Panc1 (cell line): ENCODE measurements at regions not wholly inside any gene's neighbourhood (a gene's known extent, or its start where the extent isn't known, plus 50 kb on each side); places are given as distances from the start of the nearest gene placed in this dataset.

Experiments used
- CTCF ChIP-seq: fragments of 450-650 bp; IDR thresholded peaks from 2 replicates; pipeline ENCODE4 v1.5.1; 2017; ENCODE audit warnings: mild to moderate bottlenecking
- REST ChIP-seq, 2 experiments: IDR thresholded peaks; 2 replicates each; pipeline ENCODE4 v1.6.1; 2011 to 2012; ENCODE audit warnings: low read depth in 2 of 2, control low read depth in 1 of 2, low read length in 1 of 2, mild to moderate bottlenecking in 1 of 2, moderate library complexity in 1 of 2; ENCODE audit not compliant: insufficient read depth in 1 of 2
- TCF7L2 ChIP-seq: IDR thresholded peaks from 2 replicates; pipeline ENCODE4 v1.6.1; 2011; ENCODE audit warnings: mild to moderate bottlenecking, low read depth, low read length, inconsistent platforms

- TF ChIP-seq CTCF (no peak), REST (IDR thresholded peaks at IDR 0.05; ENCODE audit: insufficient read depth in 1 of 2, low read depth in 2 of 2, low read length in 1 of 2) (no peak), TCF7L2 (no peak)
Measured at GRCh38 chr11:107136892-107137291, 118.6 kb upstream of the GUCY1A2 start.
